ENCODE measurements at regions not wholly inside any gene's neighbourhood (a gene's known extent, or its start where the extent isn't known, plus 50 kb on each side); places are given as distances from the start of the nearest gene placed in this dataset.

- Histone ChIP-seq H3K36me3 (ENCODE audit: control insufficient read depth, insufficient read depth, low read length) (no peaks in the 10 kb centered on the region), H2AFZ (ENCODE audit: low read length) (no peak overlapping the region), H4K20me1 (ENCODE audit: control insufficient read depth, extremely low read depth, insufficient read depth, low read length) (no peaks in the 10 kb centered on the region), H3K9ac (ENCODE audit: insufficient read depth, low read length) (no peak overlapping the region), H3K4me1 (ENCODE audit: control insufficient read depth, extremely low read depth, insufficient read depth, low read length) (peaks cover 8% of the 10 kb centered on the region), H3K27ac (ENCODE audit: insufficient read depth, low read length) (no peak overlapping the region), H3K27me3 (ENCODE audit: control insufficient read depth, insufficient read depth, low read length) (no peaks in the 10 kb centered on the region), H3K4me2 (ENCODE audit: extremely low read depth, insufficient read depth, low read length) (no peak overlapping the region), H3K9me3 (ENCODE audit: control insufficient read depth, insufficient read depth, low read depth, low read length) (no peaks in the 10 kb centered on the region), H3K79me2 (ENCODE audit: control insufficient read depth, insufficient read depth, low read length) (no peaks in the 10 kb centered on the region), H3K4me3 (replicated peaks in 1 of 4; ENCODE audit: control extremely low read depth in 1 of 4, insufficient read depth in 1 of 4, low read depth in 3 of 4, low read length in 4 of 4) (no peak overlapping the region)
- peak in 1 of 2 donors; percentile 2 for DNase-seq (ENCODE audit: low read depth in 2 of 2)
- no peak for TF ChIP-seq EZH2 (IDR thresholded peaks at IDR 0.05; ENCODE audit: low read length, missing control alignments)
- TF ChIP-seq, protein P1, sequence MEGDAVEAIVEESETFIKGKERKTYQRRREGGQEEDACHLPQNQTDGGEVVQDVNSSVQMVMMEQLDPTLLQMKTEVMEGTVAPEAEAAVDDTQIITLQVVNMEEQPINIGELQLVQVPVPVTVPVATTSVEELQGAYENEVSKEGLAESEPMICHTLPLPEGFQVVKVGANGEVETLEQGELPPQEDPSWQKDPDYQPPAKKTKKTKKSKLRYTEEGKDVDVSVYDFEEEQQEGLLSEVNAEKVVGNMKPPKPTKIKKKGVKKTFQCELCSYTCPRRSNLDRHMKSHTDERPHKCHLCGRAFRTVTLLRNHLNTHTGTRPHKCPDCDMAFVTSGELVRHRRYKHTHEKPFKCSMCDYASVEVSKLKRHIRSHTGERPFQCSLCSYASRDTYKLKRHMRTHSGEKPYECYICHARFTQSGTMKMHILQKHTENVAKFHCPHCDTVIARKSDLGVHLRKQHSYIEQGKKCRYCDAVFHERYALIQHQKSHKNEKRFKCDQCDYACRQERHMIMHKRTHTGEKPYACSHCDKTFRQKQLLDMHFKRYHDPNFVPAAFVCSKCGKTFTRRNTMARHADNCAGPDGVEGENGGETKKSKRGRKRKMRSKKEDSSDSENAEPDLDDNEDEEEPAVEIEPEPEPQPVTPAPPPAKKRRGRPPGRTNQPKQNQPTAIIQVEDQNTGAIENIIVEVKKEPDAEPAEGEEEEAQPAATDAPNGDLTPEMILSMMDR (conservative IDR thresholded peaks at IDR 0.05 in 1 of 2, IDR thresholded peaks at IDR 0.05 in 1 of 2; ENCODE audit: low read depth in 1 of 2, low read length in 2 of 2) = no peak
Observed at GRCh38 chr14:55845963-55846825, 266.2 kb downstream of the KTN1 start.

DNA sequence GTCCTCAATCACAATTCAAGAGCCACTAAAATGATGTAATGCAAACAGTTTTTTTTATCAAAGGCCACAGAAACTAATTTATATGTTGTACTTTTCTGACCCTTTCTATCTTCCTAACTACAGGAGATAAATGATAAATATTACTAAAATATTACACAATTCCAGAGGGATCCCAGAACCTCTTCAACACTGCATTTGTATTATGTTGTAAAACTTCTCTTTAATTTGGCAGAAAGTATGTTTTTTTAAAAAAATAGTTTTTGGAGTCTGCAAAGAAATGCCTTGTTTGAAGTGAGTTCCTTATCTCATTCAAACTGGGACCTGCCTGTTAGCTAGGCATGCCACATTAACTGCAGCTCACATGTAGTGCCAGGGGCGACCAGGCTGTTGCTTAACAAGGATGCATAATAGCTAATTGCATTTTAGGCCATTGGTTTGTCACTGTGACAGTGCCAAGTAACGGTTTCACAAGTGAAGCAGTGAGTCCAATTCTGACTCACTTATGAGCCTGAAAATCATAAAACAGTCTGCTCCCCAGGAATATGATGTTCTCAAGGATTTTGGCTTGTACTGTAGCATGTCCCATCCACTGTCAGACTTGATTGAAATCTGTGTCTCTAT is 266.9 kb downstream of the KTN1 start:
- Histone ChIP-seq H3K9me3 (ENCODE audit: control insufficient read depth, insufficient read depth, low read depth, low read length) (no peaks in the 10 kb centered on the region), H3K4me2 (ENCODE audit: extremely low read depth, insufficient read depth, low read length) (no peak overlapping the region), H3K4me1 (ENCODE audit: control insufficient read depth, extremely low read depth, insufficient read depth, low read length) (peaks cover 10% of the 10 kb centered on the region), H3K79me2 (ENCODE audit: control insufficient read depth, insufficient read depth, low read length) (no peaks in the 10 kb centered on the region), H3K4me3 (replicated peaks in 1 of 4; ENCODE audit: control extremely low read depth in 1 of 4, insufficient read depth in 1 of 4, low read depth in 3 of 4, low read length in 4 of 4) (no peak overlapping the region), H4K20me1 (ENCODE audit: control insufficient read depth, extremely low read depth, insufficient read depth, low read length) (no peaks in the 10 kb centered on the region), H3K27ac (ENCODE audit: insufficient read depth, low read length) (no peak overlapping the region), H2AFZ (ENCODE audit: low read length) (no peak overlapping the region), H3K27me3 (ENCODE audit: control insufficient read depth, insufficient read depth, low read length) (no peaks in the 10 kb centered on the region), H3K36me3 (ENCODE audit: control insufficient read depth, insufficient read depth, low read length) (no peaks in the 10 kb centered on the region), H3K9ac (ENCODE audit: insufficient read depth, low read length) (no peak overlapping the region)
- TF ChIP-seq, protein P1 (conservative IDR thresholded peaks at IDR 0.05 in 1 of 2, IDR thresholded peaks at IDR 0.05 in 1 of 2; ENCODE audit: low read depth in 1 of 2, low read length in 2 of 2) = no peak
- TF ChIP-seq EZH2 (IDR thresholded peaks at IDR 0.05; ENCODE audit: low read length, missing control alignments) = no peak
- DNase-seq (ENCODE audit: low read depth in 2 of 2) = peak; percentile 50 to 63

- Histone ChIP-seq H3K27me3 (ENCODE audit: control insufficient read depth, insufficient read depth, low read length) (no peaks in the 10 kb centered on the region), H3K4me1 (ENCODE audit: control insufficient read depth, extremely low read depth, insufficient read depth, low read length) (peaks cover 10% of the 10 kb centered on the region), H3K9me3 (ENCODE audit: control insufficient read depth, insufficient read depth, low read depth, low read length) (no peaks in the 10 kb centered on the region), H3K36me3 (ENCODE audit: control insufficient read depth, insufficient read depth, low read length) (no peaks in the 10 kb centered on the region), H3K79me2 (ENCODE audit: control insufficient read depth, insufficient read depth, low read length) (no peaks in the 10 kb centered on the region), H2AFZ (ENCODE audit: low read length) (no peak overlapping the region), H3K4me2 (ENCODE audit: extremely low read depth, insufficient read depth, low read length) (no peak overlapping the region), H3K9ac (ENCODE audit: insufficient read depth, low read length) (no peak overlapping the region), H3K27ac (ENCODE audit: insufficient read depth, low read length) (no peak overlapping the region), H4K20me1 (ENCODE audit: control insufficient read depth, extremely low read depth, insufficient read depth, low read length) (no peaks in the 10 kb centered on the region), H3K4me3 (replicated peaks in 1 of 4; ENCODE audit: control extremely low read depth in 1 of 4, insufficient read depth in 1 of 4, low read depth in 3 of 4, low read length in 4 of 4) (no peak overlapping the region)
- TF ChIP-seq, protein P1 (conservative IDR thresholded peaks at IDR 0.05 in 1 of 2, IDR thresholded peaks at IDR 0.05 in 1 of 2; ENCODE audit: low read depth in 1 of 2, low read length in 2 of 2) = no peak
- TF ChIP-seq EZH2 (IDR thresholded peaks at IDR 0.05; ENCODE audit: low read length, missing control alignments) = no peak
- peak; percentile 38 to 82 for DNase-seq (ENCODE audit: low read depth in 2 of 2)
Observed at GRCh38 chr14:55847766-55848165, 267.8 kb downstream of the KTN1 start.
